Amniotic epithelial cell (primary cell): ENCODE measurements at regions not wholly inside any gene's neighbourhood (a gene's known extent, or its start where the extent isn't known, plus 50 kb on each side); places are given as distances from the start of the nearest gene placed in this dataset.

Source experiments
- DNase-seq: peaks from one replicate; pipeline ENCODE4 v3.0.0-alpha.2; 2010; ENCODE audit warnings: low read depth

DNA sequence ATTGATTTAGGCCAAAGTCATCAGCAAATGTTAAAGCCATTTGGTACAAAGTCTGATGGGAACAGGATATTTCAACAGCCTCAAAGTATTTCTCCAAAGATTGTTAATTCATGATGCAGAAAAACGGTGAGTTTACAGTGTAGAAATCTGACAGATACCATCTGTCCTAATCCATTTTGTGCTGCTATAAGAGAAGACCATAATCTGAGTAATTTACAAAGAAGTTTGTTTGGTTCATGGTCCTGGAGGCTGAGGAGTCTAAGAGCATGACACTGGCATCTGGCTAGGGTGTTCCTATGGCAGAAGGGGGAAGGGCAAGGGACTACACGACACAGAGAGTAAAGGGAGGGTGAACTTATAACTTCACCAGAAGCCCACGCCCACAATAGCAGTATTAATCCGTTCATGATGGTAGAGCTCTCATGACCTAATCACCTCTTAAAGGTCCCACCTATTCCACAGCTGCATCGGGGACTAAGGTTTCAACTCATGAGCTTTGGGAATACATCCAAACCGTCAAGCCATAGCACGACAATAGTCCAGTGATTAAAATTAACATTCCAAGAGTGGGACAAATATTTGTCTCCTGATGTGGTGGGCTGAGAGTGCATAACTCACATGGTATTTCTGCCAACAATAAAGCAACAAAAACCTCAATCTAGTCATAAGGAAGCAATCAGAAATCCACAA, 298.6 kb upstream of the AKR1E2 start:
- DNase-seq: no peak

DNA sequence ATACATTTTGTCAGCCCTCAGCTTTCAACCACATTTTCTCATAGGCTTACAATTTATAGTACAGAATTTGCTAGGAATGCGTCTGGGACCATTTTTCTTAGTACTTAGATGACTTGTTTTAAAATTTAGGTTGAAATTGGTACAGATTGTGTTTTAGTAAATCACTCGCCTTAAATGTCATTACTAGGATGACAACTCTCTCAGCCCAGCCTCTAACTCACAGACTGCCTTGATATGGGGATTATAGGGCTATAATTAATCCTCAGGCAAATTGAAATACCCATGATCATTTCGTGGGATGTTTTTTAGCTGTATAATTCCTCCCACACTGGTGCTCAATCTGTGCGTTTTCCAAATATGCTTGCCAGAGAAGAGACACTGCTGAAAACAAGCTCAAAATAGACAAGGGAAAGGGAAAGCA, 299.7 kb upstream of the AKR1E2 start:
- no peak for DNase-seq

GRCh38 chr10:4525103-4525502, 300.9 kb upstream of the AKR1E2 start:
- no peak for DNase-seq

DNA sequence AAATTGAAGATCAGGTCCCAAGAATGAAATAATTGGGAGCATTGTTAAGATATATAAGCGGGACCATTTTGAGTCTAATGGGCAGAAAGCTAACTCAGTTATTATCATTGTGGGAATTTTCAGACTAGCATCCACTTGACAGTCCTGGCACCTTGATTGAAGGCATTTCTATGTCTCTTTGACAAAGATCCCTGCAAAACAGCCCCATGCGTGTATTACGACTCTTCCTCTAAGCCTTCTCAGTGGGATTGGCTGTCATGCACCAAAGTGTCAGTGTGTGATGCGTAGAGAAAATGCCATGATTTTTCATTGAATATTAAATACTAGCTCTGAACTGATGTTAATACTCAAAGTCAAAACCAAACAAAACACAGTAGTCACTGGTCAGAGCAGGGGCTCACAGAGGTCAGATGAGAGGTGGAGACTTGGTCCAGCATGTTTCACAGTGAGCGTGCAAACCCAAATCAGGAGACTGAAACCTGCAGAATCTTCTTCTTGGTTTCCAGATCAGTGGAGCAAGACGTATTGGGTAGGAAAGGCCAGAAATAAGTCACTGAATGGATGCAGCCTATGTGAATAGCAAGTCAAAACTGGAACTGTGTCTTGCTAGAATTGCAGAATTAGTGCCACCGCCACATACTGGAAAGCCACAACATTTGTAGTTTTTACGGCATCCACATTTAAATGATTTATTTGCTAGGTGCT, 303.6 kb upstream of the AKR1E2 start:
- DNase-seq: no peak

- DNase-seq: peak; percentile 93
Observed at GRCh38 chr10:4519658-4520402, 306.2 kb upstream of the AKR1E2 start.

GRCh38 chr10:4517746-4518145, 308.3 kb upstream of the AKR1E2 start:
- DNase-seq: no peak

DNA sequence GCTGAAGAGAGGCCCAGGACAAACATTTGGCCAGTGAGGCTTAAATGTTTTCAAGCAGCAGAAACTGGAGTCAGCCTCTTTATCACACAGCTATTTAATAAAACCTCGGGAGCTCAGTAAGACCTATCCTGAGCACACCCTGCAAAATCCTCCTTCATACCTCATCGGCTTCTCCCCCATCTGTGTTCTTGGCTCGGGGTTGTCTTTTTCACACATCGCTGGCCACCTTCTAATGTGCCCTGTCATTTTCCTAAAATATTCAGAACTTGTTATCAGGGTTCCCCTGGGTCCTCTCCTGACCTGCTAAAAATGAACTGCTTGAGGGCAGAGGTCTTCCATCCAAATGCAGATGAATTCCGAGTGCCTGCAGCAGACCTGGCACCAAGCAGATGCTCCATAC, 310.3 kb upstream of the AKR1E2 start:
- no peak for DNase-seq

GRCh38 chr10:4514445-4515108, 311.4 kb upstream of the AKR1E2 start:
- DNase-seq: no peak

GRCh38 chr10:4512671-4513240, 313.3 kb upstream of the AKR1E2 start:
- peak; percentile 74 for DNase-seq

DNA sequence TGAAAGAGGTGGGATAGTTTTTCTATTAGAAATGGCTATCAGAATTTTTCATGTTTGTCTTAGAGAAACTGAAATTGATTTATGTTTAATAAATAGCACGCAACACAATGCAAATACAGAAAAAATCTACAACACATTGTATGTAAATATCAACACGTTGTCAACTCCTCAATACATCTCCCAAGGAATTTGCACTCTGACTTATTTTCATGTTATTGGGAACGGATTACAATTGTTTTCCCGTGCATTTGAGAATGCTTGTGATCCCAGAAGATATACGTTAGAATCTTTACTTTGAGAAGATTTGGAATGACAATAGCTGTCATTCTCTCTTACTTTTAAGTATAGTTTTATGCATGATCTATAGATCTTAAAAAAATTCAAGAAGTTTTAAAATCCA, 313.8 kb upstream of the AKR1E2 start:
- no peak for DNase-seq

DNA sequence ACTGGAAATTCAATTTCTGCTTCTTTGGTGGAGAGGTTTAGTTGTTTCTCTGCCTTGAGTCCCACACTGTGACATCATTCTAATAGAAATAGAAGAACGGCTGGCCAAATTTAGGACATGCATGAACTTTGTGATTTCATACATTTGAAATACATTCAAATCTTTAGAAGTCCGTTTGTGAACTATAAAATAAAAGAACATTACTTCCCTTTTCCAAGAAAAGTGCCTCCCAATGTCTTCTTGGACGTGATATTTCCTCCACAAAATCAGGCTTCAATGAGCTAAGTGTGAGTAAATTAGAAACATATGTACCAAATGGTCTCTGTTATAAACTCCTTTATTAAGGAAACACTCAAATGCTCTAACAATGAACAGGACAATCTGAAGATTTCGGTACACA, 314.5 kb upstream of the AKR1E2 start:
- DNase-seq: no peak

GRCh38 chr10:4509405-4509804, 316.6 kb upstream of the AKR1E2 start:
- no peak for DNase-seq

- peak; percentile 26 for DNase-seq
Observed at GRCh38 chr10:4506095-4506494, 319.9 kb upstream of the AKR1E2 start.

GRCh38 chr10:4504550-4504949, 321.5 kb upstream of the AKR1E2 start:
- DNase-seq: no peak

- peak; percentile 19 for DNase-seq
Observed at GRCh38 chr10:4503076-4503475, 322.9 kb upstream of the AKR1E2 start.

DNA sequence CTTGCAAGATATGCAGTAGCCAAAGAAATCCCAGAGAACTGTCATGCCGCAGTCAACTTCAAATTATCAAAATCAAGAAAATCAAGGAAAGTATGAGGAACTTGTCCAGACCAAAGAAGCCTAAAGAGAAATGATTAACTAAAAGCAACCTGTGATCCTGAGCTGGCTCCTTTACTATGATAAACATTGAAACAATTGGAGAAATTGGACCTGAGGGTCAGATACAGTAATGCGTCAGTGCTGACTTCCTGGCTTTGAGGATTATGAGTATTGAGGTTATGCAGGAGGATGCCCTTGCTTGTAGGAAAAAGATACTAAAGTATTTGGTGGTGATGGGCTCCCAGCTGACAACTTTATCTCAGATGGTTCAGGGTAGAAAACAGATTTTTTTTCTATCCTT, 324.7 kb upstream of the AKR1E2 start:
- no peak for DNase-seq

GRCh38 chr10:4498711-4499251, 327.2 kb upstream of the AKR1E2 start:
- peak; percentile 87 for DNase-seq

DNA sequence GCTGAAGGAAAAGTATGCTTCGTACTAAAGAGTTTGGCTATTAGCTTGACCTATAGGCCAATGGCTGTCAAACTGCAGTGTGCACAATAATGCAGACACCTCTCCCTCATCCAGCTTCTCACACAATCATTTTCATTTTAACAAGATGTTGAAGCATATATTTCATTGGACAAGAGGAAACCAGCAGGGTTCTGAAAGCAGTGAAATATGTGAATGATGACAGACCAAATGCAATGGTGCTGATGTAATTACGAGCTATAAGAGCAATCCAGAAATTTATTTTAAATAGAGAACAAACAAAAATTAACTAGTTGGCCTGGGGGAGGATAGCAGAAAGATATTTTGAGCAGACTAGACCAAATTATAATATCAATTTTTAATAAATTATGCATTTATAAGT, 331.5 kb upstream of the AKR1E2 start:
- DNase-seq: no peak

DNA sequence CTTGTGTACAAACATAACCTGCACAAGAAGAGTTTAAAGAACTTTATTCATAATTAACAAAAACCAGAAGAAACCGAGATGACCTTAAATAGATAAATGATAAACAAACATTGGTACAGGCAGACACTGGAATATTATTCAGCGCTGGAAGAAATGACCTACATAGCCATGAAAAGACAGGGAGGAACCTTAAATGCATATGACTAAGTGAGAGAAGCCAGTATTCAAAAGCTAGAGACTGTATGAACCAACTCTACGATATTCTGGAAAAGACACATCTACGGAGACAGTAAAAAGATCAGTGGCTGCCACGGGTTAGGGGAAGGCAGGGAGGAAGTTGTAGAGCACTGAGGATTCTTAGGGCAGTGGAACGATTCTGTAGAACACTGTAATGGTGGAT, 333.8 kb upstream of the AKR1E2 start:
- DNase-seq: no peak

- DNase-seq: no peak
Observed at GRCh38 chr10:4488904-4489303, 337.1 kb upstream of the AKR1E2 start.

DNA sequence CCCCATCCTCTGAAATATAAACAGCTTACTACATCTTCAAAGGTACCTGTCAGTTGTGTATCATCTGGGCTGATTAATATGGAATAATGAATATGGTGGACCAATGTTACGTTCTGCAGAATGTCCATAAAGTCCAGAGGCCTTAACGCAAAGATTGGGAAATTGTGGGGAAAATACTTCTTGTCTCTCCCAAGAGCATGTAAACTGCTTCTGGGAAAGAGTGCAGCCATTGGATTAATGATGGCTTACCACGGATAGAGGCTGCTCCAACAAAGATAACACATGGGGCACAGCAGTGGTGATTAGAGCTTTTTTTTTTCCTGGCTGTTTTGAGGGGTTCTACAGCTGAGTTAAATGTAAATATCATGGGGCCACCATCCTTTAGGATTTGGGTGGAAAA, 340.4 kb upstream of the AKR1E2 start:
- DNase-seq: peak; percentile 54

- no peak for DNase-seq
Observed at GRCh38 chr10:4483811-4484210, 342.2 kb upstream of the AKR1E2 start.
